Gastroesophageal sphincter (tissue), 4 donors: ENCODE measurements at regions not wholly inside any gene's neighbourhood (a gene's known extent, or its start where the extent isn't known, plus 50 kb on each side); places are given as distances from the start of the nearest gene placed in this dataset.

Experiments used
- ATAC-seq: fragments of 150-250 bp; one replicate; pipeline ENCODE4 v1.9.1; 2016; ENCODE audit warnings: mild to moderate bottlenecking, moderate library complexity
- H3K27ac ChIP-seq, 4 donors: fragments of 200-600 bp; sonication (generic) in 3 of 4; 1 replicate in 3 of 4; 2 replicates in 1 of 4; pipeline ENCODE4 v1.5.1; 2016 to 2019
- H3K27me3 ChIP-seq: fragments of 200-600 bp; sonication (generic); one replicate; pipeline ENCODE4 v1.5.1; 2019
- H3K36me3 ChIP-seq, 2 donors: fragments of 200-600 bp; sonication (generic); one replicate each; pipeline ENCODE4 v1.5.1; 2019; ENCODE audit warnings: control low read depth in 1 of 2
- H3K4me1 ChIP-seq, 3 donors: fragments of 200-600 bp; sonication (generic); 1 replicate in 2 of 3; 2 replicates in 1 of 3; pipeline ENCODE4 v1.5.1; 2016 to 2019; ENCODE audit warnings: control low read depth in 2 of 3
- H3K4me3 ChIP-seq, 2 donors: fragments of 200-600 bp; sonication (generic); one replicate each; pipeline ENCODE4 v1.5.1; 2019; ENCODE audit warnings: mild to moderate bottlenecking in 1 of 2, moderate library complexity in 1 of 2
- H3K9me3 ChIP-seq, 3 donors: fragments of 200-600 bp; sonication (generic); one replicate each; pipeline ENCODE4 v1.5.1; 2017 to 2019; ENCODE audit warnings: control low read depth in 2 of 3
- EP300 ChIP-seq: sonication (generic); formaldehyde crosslinking; IDR thresholded peaks from one replicate; pipeline ENCODE4 v1.6.1; 2017; ENCODE audit warnings: antibody characterized with exemption, mild to moderate bottlenecking
- POLR2A ChIP-seq, 2 donors: fragments of 450-650 bp; IDR thresholded peaks; one replicate each; pipeline ENCODE4 v1.6.1; 2017; ENCODE audit warnings: antibody characterized with exemption in 2 of 2, mild to moderate bottlenecking in 2 of 2, moderate library complexity in 1 of 2
- POLR2AphosphoS5 ChIP-seq: sonication (generic); formaldehyde crosslinking; IDR thresholded peaks from one replicate; pipeline ENCODE4 v1.6.1; 2017; ENCODE audit warnings: antibody characterized with exemption
- WGBS, 2 donors: methylation state at CpG; one replicate each; pipeline ENCODE4 v1.1.5; 2018; ENCODE audit warnings: low coverage in 1 of 2; 5-methylcytosine and 5-hydroxymethylcytosine counted together
- TF ChIP-seq, protein P1 (sequence below), 4 experiments: fragments of 200-600 bp in 2 of 4; fragments of 450-650 bp in 2 of 4; sonication (generic) in 1 of 4; IDR thresholded peaks; one replicate each; pipeline ENCODE4 v1.5.1; 2017 to 2019; ENCODE audit warnings: antibody characterized with exemption in 4 of 4, mild to moderate bottlenecking in 2 of 4, moderate library complexity in 2 of 4

DNA sequence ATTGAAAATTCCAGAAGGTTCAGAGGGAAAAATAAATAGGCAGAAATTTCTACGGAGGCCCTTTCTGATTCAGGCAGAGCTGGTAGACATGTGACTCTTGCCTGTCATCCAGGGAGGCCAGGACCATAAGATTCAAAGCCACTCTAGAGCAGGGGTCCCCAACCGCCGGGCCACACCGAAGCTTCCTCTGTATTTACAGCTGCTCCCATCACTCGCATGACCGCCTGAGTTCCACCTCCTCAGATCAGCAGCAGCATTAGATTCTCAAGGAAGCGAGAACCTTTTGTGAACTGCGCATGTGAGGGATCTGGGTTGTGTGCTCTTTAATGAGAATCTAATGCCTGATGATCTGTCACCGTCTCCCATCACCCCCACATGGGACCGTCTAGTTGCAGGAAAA is 72.2 kb downstream of the RWDD4 start:
- TF ChIP-seq POLR2AphosphoS5 (no peak), EP300 (no peak)
- Histone ChIP-seq H3K4me3 (no peak overlapping the region), H3K9me3 (no peaks in the 10 kb centered on the region), H3K27ac (peak overlapping the region; percentile 84 to 89 (median 86)), H3K27me3 (no peaks in the 10 kb centered on the region), H3K4me1 (peaks cover 14 to 40% (median 19%) of the 10 kb centered on the region in 3 donors), H3K36me3 (no peaks in the 10 kb centered on the region)
- no peak for ATAC-seq
- 57 to 93% methylated on average over 1 to 8 of the region's 10 CpGs for WGBS, 2 donors

DNA sequence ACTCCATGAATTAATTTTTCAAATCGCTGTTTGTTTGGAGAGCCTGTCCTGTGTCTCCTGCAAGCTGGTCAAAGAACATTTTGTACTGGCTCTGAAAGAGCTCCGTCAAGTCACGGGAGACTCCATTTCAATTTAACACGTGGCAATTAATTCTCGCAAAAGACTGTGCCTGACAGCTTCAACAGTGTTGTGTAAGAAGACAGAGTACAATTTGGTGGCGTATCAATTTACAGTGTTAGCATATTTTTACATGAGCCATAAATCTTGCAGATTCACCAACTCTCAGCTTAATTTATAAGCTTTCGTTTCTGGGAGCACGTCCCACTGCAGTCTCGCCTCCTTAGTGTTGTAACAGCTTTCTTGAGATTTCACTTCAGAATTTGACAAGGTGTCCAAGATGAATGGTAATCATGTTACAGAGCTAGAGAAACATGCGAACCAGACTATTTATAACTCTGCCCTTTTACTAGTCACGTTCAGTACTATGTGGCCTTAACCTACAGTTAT is 70.8 kb downstream of the RWDD4 start:
- Histone ChIP-seq H3K27ac (peak overlapping the region; percentile 84 to 97 (median 88)), H3K4me3 (no peak overlapping the region), H3K9me3 (no peaks in the 10 kb centered on the region)

DNA sequence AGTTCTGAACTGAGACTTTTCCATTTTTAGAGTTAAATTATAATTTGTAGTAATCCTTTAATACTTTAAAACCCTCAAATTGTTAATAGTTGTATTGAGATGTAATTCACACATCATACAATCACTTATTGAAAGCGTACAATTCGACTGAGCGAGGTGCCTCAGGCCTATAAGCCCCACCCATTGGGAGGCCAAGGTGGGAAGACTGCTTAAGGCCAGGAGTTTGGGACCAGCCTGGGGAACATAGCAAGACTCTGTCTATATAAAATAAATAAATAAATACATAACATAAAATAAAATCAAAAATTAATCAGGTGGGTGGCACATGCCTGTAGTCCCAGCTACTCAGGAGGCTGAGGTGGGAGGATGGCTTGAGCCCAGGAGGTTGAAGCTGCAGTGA is 70.3 kb downstream of the RWDD4 start:
- H3K27me3 ChIP-seq, result no peaks in the 10 kb centered on the region
- no peaks in the 10 kb centered on the region for H3K36me3 ChIP-seq
- no peak for ATAC-seq
- peak overlapping the region; percentile 84 to 97 (median 88) for H3K27ac ChIP-seq
- TF ChIP-seq, protein P1, sequence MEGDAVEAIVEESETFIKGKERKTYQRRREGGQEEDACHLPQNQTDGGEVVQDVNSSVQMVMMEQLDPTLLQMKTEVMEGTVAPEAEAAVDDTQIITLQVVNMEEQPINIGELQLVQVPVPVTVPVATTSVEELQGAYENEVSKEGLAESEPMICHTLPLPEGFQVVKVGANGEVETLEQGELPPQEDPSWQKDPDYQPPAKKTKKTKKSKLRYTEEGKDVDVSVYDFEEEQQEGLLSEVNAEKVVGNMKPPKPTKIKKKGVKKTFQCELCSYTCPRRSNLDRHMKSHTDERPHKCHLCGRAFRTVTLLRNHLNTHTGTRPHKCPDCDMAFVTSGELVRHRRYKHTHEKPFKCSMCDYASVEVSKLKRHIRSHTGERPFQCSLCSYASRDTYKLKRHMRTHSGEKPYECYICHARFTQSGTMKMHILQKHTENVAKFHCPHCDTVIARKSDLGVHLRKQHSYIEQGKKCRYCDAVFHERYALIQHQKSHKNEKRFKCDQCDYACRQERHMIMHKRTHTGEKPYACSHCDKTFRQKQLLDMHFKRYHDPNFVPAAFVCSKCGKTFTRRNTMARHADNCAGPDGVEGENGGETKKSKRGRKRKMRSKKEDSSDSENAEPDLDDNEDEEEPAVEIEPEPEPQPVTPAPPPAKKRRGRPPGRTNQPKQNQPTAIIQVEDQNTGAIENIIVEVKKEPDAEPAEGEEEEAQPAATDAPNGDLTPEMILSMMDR (IDR thresholded peaks at IDR 0.05), result no peak
- TF ChIP-seq POLR2AphosphoS5 (no peak), EP300 (no peak), POLR2A (IDR thresholded peaks at IDR 0.05) (no peak)
- WGBS, 2 donors, result 74 to 79% methylated on average over 3 of the region's 3 CpGs
- H3K4me3 ChIP-seq, result no peak overlapping the region
- H3K9me3 ChIP-seq, result no peaks in the 10 kb centered on the region
- H3K4me1 ChIP-seq, result peaks cover 14 to 40% (median 19%) of the 10 kb centered on the region in 3 donors

More for the DNA sequence above, 70.8 kb downstream of the RWDD4 start:
- WGBS, 2 donors, result 14% methylated on average over 11 of the region's 11 CpGs
- H3K36me3 ChIP-seq, result no peaks in the 10 kb centered on the region
- TF ChIP-seq EP300 (peak; percentile 92), POLR2AphosphoS5 (peak; percentile 99), POLR2A (IDR thresholded peaks at IDR 0.05) (no peak)
- no peaks in the 10 kb centered on the region for H3K27me3 ChIP-seq
- peak; percentile 95 for ATAC-seq
- peaks cover 14 to 40% (median 19%) of the 10 kb centered on the region in 3 donors for H3K4me1 ChIP-seq

DNA sequence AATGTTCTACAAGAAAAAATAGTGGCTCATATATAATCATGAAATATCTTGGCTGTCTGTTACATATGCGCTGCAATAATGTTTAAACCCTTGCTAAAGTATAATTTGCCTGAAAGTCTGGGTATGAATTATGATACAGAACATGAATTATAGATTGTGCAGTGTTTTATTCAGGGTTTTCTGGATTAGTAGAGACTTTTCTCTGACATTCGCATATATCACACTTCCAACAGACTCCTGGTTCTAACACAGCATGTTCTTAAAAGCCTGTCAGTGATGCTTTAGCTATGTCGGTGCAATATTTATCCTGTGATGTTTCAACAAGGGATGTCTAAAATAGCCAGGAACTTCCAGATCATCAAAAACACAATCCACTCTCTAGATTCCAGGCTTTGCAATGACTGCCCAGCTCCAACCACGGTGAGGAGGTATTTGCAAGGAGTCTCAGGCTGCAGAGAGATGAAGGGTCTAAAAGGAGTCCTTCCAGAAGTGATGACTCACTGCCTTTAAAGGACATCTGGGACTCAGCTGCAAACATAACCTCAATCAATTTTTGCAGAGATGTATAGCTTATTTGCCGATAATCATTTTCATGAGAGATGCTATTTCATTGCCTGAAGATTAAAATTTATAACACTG is 69.4 kb downstream of the RWDD4 start:
- 47 to 59% methylated on average over 5 of the region's 5 CpGs for WGBS, 2 donors
- Histone ChIP-seq H3K27ac (peak overlapping the region; percentile 84 to 97 (median 88)), H3K4me1 (peaks cover 14 to 40% (median 19%) of the 10 kb centered on the region in 3 donors), H3K9me3 (no peaks in the 10 kb centered on the region), H3K4me3 (no peak overlapping the region), H3K27me3 (no peaks in the 10 kb centered on the region), H3K36me3 (no peaks in the 10 kb centered on the region)
- TF ChIP-seq, protein P1 (IDR thresholded peaks at IDR 0.05), result no peak
- TF ChIP-seq POLR2A (IDR thresholded peaks at IDR 0.05), result no peak
- TF ChIP-seq EP300, result no peak
- TF ChIP-seq POLR2AphosphoS5, result no peak
- ATAC-seq, result no peak
